Activated CD8-positive, alpha-beta T cell treated with anti-CD3 and anti-CD28 coated beads for 36 hours (primary cell): ENCODE measurements at regions not wholly inside any gene's neighbourhood (a gene's known extent, or its start where the extent isn't known, plus 50 kb on each side); places are given as distances from the start of the nearest gene placed in this dataset.

Experiments used
- ATAC-seq: fragments of 200-7000 bp; cut with Tn5 transposase; one replicate; pipeline ENCODE4 v1.10.0; 2021; ENCODE audit warnings: mild to moderate bottlenecking, moderate library complexity
- CTCF ChIA-PET: fragments of 350-600 bp; sonication (Branson Sonifier 250); formaldehyde crosslinking; loops from one replicate; lab custom pipeline; 2021; ENCODE audit warnings: antibody characterized with exemption; lab: Charles Lee
- POLR2A ChIA-PET: fragments of 350-600 bp; sonication (Branson Sonifier 250); formaldehyde crosslinking; loops from one replicate; lab custom pipeline; 2021; ENCODE audit warnings: antibody characterized with exemption; lab: Charles Lee
- DNase-seq: peaks from one replicate; pipeline ENCODE4 v3.0.0-alpha.2; 2020
- H3K27ac Mint-ChIP-seq: one replicate; pipeline ENCODE4 v1.8.0; 2021; ENCODE audit warnings: mild to moderate bottlenecking, mixed read lengths
- H3K27me3 Mint-ChIP-seq: one replicate; pipeline ENCODE4 v1.8.0; 2021; ENCODE audit warnings: mixed read lengths
- H3K36me3 Mint-ChIP-seq: one replicate; pipeline ENCODE4 v1.8.0; 2021; ENCODE audit warnings: low read depth, mixed read lengths
- H3K4me1 Mint-ChIP-seq: one replicate; pipeline ENCODE4 v1.8.0; 2021; ENCODE audit warnings: low read depth, mixed read lengths
- H3K4me3 Mint-ChIP-seq: one replicate; pipeline ENCODE4 v1.8.0; 2021; ENCODE audit warnings: mild to moderate bottlenecking, moderate library complexity, mixed read lengths
- H3K9me3 Mint-ChIP-seq: one replicate; pipeline ENCODE4 v1.8.0; 2021; ENCODE audit warnings: mixed read lengths
- CTCF ChIP-seq: fragments of 200-600 bp; IDR thresholded peaks from one replicate; pipeline ENCODE4 v1.8.0; 2022; ENCODE audit warnings: antibody characterized with exemption, mild to moderate bottlenecking
- intact Hi-C: fragments of 100-400 bp; cut with micrococcal nuclease; formaldehyde crosslinking; loops from one replicate; pipeline ENCODE4 v1.10.0; 2022

DNA sequence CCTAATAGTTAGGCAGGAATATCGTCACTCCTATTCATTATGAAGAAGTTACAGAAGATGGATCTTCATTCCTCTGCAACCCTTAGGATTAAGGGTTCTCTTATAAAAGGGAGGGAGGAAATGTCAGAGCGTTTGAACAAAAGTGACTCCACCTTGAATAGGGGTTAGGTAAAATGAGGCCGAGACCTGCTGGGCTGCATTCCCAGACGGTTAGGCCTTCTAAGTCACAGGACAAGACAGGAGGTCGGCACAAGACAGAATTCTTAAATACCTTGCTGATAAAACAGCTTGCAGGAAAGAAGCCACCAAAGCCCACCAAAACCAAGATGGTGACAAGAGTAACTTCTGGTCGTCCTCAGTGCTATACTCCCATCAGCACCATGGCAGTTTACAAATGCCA is 147.6 kb downstream of the CDCA7 start:
- no peak for ATAC-seq
- H3K4me1 Mint-ChIP-seq = no peaks in the 10 kb centered on the region

GRCh38 chr2:173511357-173511756 is 156.7 kb downstream of the CDCA7 start:
- Mint-ChIP-seq H3K36me3 (no peaks in the 10 kb centered on the region), H3K27ac (no peak overlapping the region), H3K9me3 (no peaks in the 10 kb centered on the region), H3K4me1 (no peaks in the 10 kb centered on the region), H3K27me3 (peaks cover 18% of the 10 kb centered on the region), H3K4me3 (no peak overlapping the region)
- TF ChIP-seq CTCF = no peak
- intact Hi-C loops = no loop called here
- ATAC-seq = no peak
- no peak for DNase-seq
- POLR2A ChIA-PET = no interaction called here
- CTCF ChIA-PET = no interaction called here

More for the DNA sequence above, 147.6 kb downstream of the CDCA7 start:
- H3K4me3 Mint-ChIP-seq = no peak overlapping the region
- H3K9me3 Mint-ChIP-seq = peaks cover 13% of the 10 kb centered on the region
- H3K27ac Mint-ChIP-seq = no peak overlapping the region
- peaks cover 10% of the 10 kb centered on the region for H3K27me3 Mint-ChIP-seq
- DNase-seq = no peak
- peaks cover 1% of the 10 kb centered on the region for H3K36me3 Mint-ChIP-seq
- ChIA-PET CTCF (no interaction called here), POLR2A (no interaction called here)
- no peak for TF ChIP-seq CTCF
- intact Hi-C loops = no loop called here

DNA sequence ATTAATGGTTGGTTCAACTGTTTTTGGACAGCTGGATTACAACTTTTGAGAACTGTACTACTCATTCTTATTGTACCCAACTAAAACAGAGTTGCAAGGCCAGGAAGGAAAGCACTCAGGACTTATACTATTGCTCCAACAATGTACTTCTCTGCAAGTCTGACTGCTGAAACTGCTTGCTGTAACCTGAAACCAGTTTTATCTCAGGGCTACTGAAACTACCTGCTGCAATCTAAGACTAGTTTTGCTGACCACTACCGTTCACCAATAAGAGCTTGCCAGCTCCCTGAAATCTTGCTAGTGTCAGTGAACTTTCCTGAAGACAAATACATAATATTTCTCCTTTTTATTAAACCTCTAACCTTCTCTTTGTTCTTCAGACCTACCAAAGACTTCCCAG is 157.3 kb downstream of the CDCA7 start:
- Mint-ChIP-seq H3K27me3 (peaks cover 18% of the 10 kb centered on the region), H3K4me1 (no peaks in the 10 kb centered on the region), H3K4me3 (no peak overlapping the region), H3K9me3 (peaks cover under 1% of the 10 kb centered on the region), H3K36me3 (no peaks in the 10 kb centered on the region), H3K27ac (no peak overlapping the region)
- POLR2A ChIA-PET = no interaction called here
- DNase-seq (no peak), ATAC-seq (no peak)
- no peak for TF ChIP-seq CTCF
- CTCF ChIA-PET = no interaction called here
- intact Hi-C loops = no loop called here

GRCh38 chr2:173513107-173513727 is 158.5 kb downstream of the CDCA7 start:
- CTCF ChIA-PET = no interaction called here
- intact Hi-C loops = no loop called here
- POLR2A ChIA-PET = no interaction called here
- no peak for TF ChIP-seq CTCF
- Mint-ChIP-seq H3K36me3 (no peaks in the 10 kb centered on the region), H3K27ac (no peak overlapping the region), H3K4me3 (no peak overlapping the region), H3K4me1 (no peaks in the 10 kb centered on the region), H3K9me3 (peaks cover 7% of the 10 kb centered on the region), H3K27me3 (peaks cover 12% of the 10 kb centered on the region)
- ATAC-seq (no peak), DNase-seq (no peak)

GRCh38 chr2:173520918-173521317 is 166.2 kb downstream of the CDCA7 start:
- DNase-seq (no peak), ATAC-seq (no peak)
- no peaks in the 10 kb centered on the region for H3K36me3 Mint-ChIP-seq
- H3K27me3 Mint-ChIP-seq = peaks cover 2% of the 10 kb centered on the region
- intact Hi-C loops = no loop called here
- H3K4me3 Mint-ChIP-seq = no peak overlapping the region
- H3K9me3 Mint-ChIP-seq = peaks cover 12% of the 10 kb centered on the region
- H3K4me1 Mint-ChIP-seq = no peaks in the 10 kb centered on the region
- ChIA-PET POLR2A (no interaction called here), CTCF (no interaction called here)
- TF ChIP-seq CTCF = no peak
- no peak overlapping the region for H3K27ac Mint-ChIP-seq
